ENCODE measurements at regions not wholly inside any gene's neighbourhood (a gene's known extent, or its start where the extent isn't known, plus 50 kb on each side); places are given as distances from the start of the nearest gene placed in this dataset.
"Not testable (repeated sequence)": the region's sequence is repeated elsewhere in the genome, so short reads cannot be mapped to it uniquely, and the experiment has no call there.

GRCh38 chr2:37571587-37572136, 99.8 kb downstream of the CDC42EP3 start:
- no peak for TF ChIP-seq CTCF (IDR thresholded peaks at IDR 0.05; ENCODE audit: insufficient read depth, low read depth, low read length, missing control alignments)
- no peak for DNase-seq (ENCODE audit: low read depth)
- no peak overlapping the region for H3K4me3 ChIP-seq (ENCODE audit: low read length)

DNA sequence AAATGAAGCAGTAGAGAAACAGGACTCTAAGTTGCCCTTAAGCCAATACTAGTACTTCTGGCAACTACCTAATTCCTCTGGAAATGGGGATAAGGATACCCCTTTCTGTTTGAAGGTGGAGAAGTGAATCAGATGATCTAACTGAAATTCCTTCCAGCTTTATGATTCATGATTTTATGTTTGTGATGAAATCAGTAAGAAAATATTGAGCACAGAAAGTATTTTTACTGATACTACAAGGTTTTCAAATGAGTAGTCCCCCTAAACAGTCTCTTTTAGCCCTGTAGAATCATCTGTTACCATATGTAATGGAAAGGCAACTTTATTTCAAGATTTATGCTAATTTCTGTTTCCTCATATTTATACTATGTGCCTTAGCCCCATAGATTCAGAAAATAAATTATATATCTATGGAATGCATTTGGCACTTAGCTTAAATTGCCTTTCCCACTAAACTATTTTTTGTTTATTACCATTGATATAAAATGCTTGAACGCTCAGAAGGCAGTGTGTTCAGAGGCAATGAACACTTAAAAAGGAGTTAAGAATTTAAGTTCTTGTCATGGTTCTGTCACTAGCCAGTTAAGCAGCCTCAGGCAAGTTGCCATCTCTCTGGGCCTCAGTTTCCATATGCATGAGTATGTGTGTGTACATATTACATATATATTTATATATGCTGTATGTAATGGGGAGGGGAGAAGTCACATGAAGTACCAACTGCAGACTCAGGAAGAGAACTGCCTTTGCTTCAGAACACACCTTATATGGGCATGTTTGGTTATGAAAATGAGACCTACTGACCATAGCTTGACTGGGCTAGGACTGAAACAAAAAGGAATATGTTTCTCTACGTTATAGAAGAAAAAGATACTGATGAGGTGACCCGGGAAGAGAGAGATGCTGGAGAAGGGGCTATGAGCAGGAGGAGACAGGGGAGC, 97.7 kb downstream of the CDC42EP3 start:
- no peak overlapping the region for H3K4me3 ChIP-seq (ENCODE audit: low read length)
- no peak for TF ChIP-seq CTCF (IDR thresholded peaks at IDR 0.05; ENCODE audit: insufficient read depth, low read depth, low read length, missing control alignments)
- peak; percentile 51 for DNase-seq (ENCODE audit: low read depth)

DNA sequence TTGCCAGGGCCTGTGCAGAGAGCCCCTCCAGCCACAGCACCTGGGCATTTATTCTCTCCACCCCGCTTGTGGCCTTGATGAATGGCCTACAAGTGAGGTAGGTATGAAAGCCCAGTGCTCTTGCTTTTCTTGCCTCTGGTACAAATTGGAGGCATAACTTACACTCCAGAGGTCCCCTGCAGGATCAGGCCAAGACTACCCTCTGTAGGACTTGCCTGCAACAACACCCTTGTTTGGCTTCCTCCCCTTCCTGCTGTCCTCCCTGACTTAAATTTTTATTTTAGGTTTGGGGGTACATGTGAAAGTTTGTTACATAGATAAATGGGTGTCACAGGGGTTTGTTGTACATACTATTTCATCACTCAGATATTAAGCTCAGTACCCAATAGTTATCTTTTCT, 95.7 kb downstream of the CDC42EP3 start:
- no peak overlapping the region for H3K4me3 ChIP-seq (ENCODE audit: low read length)
- no peak for DNase-seq (ENCODE audit: low read depth)
- TF ChIP-seq CTCF (IDR thresholded peaks at IDR 0.05; ENCODE audit: insufficient read depth, low read depth, low read length, missing control alignments), result no peak

- DNase-seq (ENCODE audit: low read depth); H3K4me3 ChIP-seq (ENCODE audit: low read length): not testable (repeated sequence)
Observed at GRCh38 chr2:37576194-37576593, 95.2 kb downstream of the CDC42EP3 start.

DNA sequence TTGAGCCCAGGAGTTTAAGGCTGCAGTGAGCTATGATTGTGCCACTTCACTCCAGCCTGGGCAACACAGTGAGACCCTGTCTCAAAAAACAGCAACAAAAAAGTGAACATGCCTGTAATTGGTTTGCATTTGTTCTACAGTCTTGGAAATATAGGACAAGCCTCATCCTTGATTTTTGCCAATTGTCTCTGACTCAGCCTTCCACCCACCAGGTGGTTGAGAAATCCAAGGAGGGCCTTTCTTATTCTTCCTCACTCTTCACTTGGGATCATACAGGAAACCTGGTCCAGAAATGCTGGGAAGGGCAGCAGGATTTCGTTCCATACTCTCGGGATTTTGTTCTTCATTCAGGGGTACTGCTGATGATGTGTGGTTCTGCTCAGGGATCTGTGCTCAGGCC, 94.6 kb downstream of the CDC42EP3 start:
- no peak overlapping the region for H3K4me3 ChIP-seq (ENCODE audit: low read length)
- peak; percentile 79 for DNase-seq (ENCODE audit: low read depth)
- no peak for TF ChIP-seq CTCF (IDR thresholded peaks at IDR 0.05; ENCODE audit: insufficient read depth, low read depth, low read length, missing control alignments)

- H3K4me3 ChIP-seq (ENCODE audit: low read length), result no peak overlapping the region
- DNase-seq (ENCODE audit: low read depth), result no peak
- TF ChIP-seq CTCF (IDR thresholded peaks at IDR 0.05; ENCODE audit: insufficient read depth, low read depth, low read length, missing control alignments), result no peak
Observed at GRCh38 chr2:37579192-37579713, 92.2 kb downstream of the CDC42EP3 start.

- not testable (repeated sequence) for DNase-seq (ENCODE audit: low read depth); H3K4me3 ChIP-seq (ENCODE audit: low read length)
Observed at GRCh38 chr2:37579949-37580348, 91.5 kb downstream of the CDC42EP3 start.

DNA sequence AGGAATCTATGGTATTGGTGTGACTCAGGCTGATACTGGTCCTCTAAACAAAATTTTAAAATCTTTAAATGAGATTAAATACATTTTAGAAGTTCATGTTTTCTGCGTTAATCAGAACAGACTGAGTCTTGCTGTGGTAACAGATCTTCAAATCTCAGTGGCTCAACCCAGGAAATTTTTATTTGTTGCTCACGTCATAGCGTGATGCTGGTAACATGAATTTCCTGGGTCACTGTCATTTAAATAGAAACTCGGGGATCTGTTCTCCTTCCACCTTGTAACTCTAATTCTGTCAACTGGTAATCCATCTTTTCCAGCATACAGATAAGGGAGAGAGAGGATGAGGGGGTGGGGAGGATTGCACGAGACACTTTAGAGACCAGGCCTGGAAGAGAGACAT, 90.0 kb downstream of the CDC42EP3 start:
- no peak for TF ChIP-seq CTCF (IDR thresholded peaks at IDR 0.05; ENCODE audit: insufficient read depth, low read depth, low read length, missing control alignments)
- H3K4me3 ChIP-seq (ENCODE audit: low read length), result no peak overlapping the region
- no peak for DNase-seq (ENCODE audit: low read depth)
